SU-DHL-6 (cell line): ENCODE measurements at regions not wholly inside any gene's neighbourhood (a gene's known extent, or its start where the extent isn't known, plus 50 kb on each side); places are given as distances from the start of the nearest gene placed in this dataset.

Source experiments
- H2AFZ ChIP-seq: fragments of 200-600 bp; sonication (generic); 2 replicates; pipeline ENCODE4 v1.6.1; 2014; ENCODE audit warnings: low read depth, mild to moderate bottlenecking, moderate library complexity, mixed read lengths, antibody characterized with exemption, low read length; ENCODE audit not compliant: severe bottlenecking
- H3F3A ChIP-seq: fragments of 200-600 bp; shearing (Covaris generic); 2 replicates; pipeline ENCODE4 v1.6.0; 2016; ENCODE audit warnings: antibody characterized with exemption, mild to moderate bottlenecking; ENCODE audit not compliant: insufficient read depth
- H3K27ac ChIP-seq: fragments of 200-600 bp; sonication (generic); 2 replicates; pipeline ENCODE4 v1.5.1; 2016; ENCODE audit warnings: low read depth, mild to moderate bottlenecking, low read length, moderate library complexity, mixed read lengths
- H3K27me3 ChIP-seq: fragments of 200-600 bp; sonication (generic), shearing (Covaris generic); 2 replicates; pipeline ENCODE4 v1.6.0; 2014; ENCODE audit warnings: mild to moderate bottlenecking, low read length
- H3K36me3 ChIP-seq: fragments of 200-600 bp; sonication (generic); 2 replicates; pipeline ENCODE4 v1.6.1; 2014; ENCODE audit warnings: mild to moderate bottlenecking, low read length, mixed read lengths
- H3K4me2 ChIP-seq: fragments of 300-600, 200-600 bp; shearing (Covaris generic), sonication (generic); 2 replicates; pipeline ENCODE4 v1.6.0; 2014; ENCODE audit warnings: low read length, low read depth, mild to moderate bottlenecking; ENCODE audit not compliant: poor library complexity, severe bottlenecking
- H3K4me3 ChIP-seq: fragments of 200-600 bp; sonication (generic); 2 replicates; pipeline ENCODE4 v1.5.1; 2014; ENCODE audit warnings: antibody characterized with exemption, low read length, mild to moderate bottlenecking, mixed read lengths; ENCODE audit not compliant: insufficient read depth, poor library complexity, severe bottlenecking
- H3K79me2 ChIP-seq: fragments of 200-600 bp; sonication (generic); 2 replicates; pipeline ENCODE4 v1.6.1; 2014; ENCODE audit warnings: mild to moderate bottlenecking, low read length, moderate library complexity; ENCODE audit not compliant: insufficient read depth
- H3K9ac ChIP-seq: fragments of 200-600 bp; sonication (generic); 2 replicates; pipeline ENCODE4 v1.7.0; 2014; ENCODE audit warnings: mild to moderate bottlenecking, low read length
- H3K9me2 ChIP-seq: fragments of 200-600 bp; sonication (generic); replicated peaks from 2 replicates; pipeline ENCODE4 v1.6.1; 2014; ENCODE audit warnings: low read length; ENCODE audit not compliant: insufficient read depth
- H3K9me3 ChIP-seq: fragments of 200-600 bp; sonication (generic); 2 replicates; pipeline ENCODE4 v1.6.1; 2014; ENCODE audit warnings: low read length, mixed read lengths; ENCODE audit not compliant: insufficient read depth
- H4K20me1 ChIP-seq: fragments of 200-600 bp; sonication (generic); 2 replicates; pipeline ENCODE4 v1.6.1; 2014; ENCODE audit warnings: low read depth, mild to moderate bottlenecking, antibody characterized with exemption, low read length, moderate library complexity, mixed read lengths
- EZH2phosphoT487 ChIP-seq: fragments of 200-600 bp; sonication (generic), shearing (Covaris generic); conservative IDR thresholded peaks from 2 replicates; pipeline ENCODE4 v1.6.1; 2018; ENCODE audit warnings: mild to moderate bottlenecking, antibody characterized with exemption, low read length, moderate library complexity, mixed read lengths
- TF ChIP-seq, protein P1 (sequence below): fragments of 200-600 bp; sonication (generic); IDR thresholded peaks from one replicate; pipeline ENCODE4 v1.5.1; 2017; ENCODE audit warnings: antibody characterized with exemption, mild to moderate bottlenecking, low read length, moderate library complexity; ENCODE audit not compliant: insufficient read depth, poor library complexity, severe bottlenecking

DNA sequence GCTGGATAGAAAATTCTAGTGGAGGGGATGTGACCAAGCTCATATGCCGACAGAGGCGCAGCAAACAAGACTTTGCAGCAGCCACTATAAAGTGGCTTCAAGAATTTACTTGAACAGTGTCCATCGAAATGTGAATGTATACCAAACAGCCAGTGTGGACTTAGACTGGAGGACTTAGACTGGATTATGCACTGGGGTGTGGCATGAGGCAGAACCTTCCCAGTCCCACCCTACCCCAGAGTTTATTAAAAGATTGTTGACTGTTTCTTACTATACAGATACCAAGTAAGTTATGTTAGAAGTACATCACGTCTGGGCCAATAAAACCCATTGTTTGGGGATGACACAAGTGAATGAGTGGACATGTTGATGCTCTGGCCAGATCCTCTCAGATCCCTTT lies 561.3 kb upstream of the KLF4 start:
- no peaks in the 10 kb centered on the region for H3K9me3 ChIP-seq
- no peak overlapping the region for H3K4me2 ChIP-seq
- no peak overlapping the region for H3K27ac ChIP-seq
- no peaks in the 10 kb centered on the region for H3K9me2 ChIP-seq
- H3K79me2 ChIP-seq: no peaks in the 10 kb centered on the region
- no peaks in the 10 kb centered on the region for H4K20me1 ChIP-seq
- no peaks in the 10 kb centered on the region for H3F3A ChIP-seq
- no peak overlapping the region for H3K4me3 ChIP-seq
- TF ChIP-seq, protein P1, sequence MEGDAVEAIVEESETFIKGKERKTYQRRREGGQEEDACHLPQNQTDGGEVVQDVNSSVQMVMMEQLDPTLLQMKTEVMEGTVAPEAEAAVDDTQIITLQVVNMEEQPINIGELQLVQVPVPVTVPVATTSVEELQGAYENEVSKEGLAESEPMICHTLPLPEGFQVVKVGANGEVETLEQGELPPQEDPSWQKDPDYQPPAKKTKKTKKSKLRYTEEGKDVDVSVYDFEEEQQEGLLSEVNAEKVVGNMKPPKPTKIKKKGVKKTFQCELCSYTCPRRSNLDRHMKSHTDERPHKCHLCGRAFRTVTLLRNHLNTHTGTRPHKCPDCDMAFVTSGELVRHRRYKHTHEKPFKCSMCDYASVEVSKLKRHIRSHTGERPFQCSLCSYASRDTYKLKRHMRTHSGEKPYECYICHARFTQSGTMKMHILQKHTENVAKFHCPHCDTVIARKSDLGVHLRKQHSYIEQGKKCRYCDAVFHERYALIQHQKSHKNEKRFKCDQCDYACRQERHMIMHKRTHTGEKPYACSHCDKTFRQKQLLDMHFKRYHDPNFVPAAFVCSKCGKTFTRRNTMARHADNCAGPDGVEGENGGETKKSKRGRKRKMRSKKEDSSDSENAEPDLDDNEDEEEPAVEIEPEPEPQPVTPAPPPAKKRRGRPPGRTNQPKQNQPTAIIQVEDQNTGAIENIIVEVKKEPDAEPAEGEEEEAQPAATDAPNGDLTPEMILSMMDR: no peak
- TF ChIP-seq EZH2phosphoT487: no peak
- H3K9ac ChIP-seq: no peak overlapping the region
- no peaks in the 10 kb centered on the region for H3K27me3 ChIP-seq
- no peak overlapping the region for H2AFZ ChIP-seq
- H3K36me3 ChIP-seq: no peaks in the 10 kb centered on the region

DNA sequence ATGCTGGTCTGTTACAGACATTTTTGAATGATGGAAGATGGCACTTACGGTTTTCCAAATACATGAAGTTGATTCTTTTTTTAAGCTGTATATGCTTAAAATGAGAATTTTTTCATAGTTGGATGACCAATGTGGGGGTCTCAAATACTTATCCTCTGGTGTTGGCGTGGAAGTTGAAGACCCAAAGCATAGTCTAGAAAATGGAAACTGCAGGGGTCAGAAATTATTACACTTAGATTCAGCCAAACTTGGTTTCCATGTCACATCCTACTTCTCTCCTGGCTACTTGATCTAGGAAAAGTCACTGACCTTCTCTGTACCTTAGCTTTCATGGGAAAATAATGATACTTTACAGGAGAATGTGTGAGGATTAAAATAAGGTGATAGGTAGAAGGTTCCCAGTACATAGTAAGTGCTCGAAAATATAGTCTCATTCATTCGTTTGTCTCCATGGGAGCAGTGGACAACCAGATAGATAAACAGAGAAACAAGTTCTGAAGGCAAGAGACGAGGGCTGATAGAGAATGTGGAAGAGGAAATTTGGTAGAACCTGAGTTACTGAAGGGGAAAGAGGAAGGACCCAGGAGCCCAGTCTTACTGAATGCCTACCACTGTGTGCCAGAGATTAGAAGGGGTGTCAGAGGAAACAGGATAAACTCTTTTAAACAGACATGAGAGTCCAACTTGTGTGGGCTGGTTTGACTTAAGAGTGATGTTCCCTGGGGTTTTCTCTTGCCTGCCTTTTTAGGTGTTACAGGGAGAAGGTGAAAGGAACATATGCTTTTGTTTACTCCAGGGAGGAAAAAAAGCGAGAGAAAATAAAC lies 560.3 kb upstream of the KLF4 start:
- H2AFZ ChIP-seq: no peak overlapping the region
- no peak overlapping the region for H3K4me3 ChIP-seq
- no peaks in the 10 kb centered on the region for H3K79me2 ChIP-seq
- no peaks in the 10 kb centered on the region for H3K9me3 ChIP-seq
- no peaks in the 10 kb centered on the region for H3K9me2 ChIP-seq
- no peaks in the 10 kb centered on the region for H3K36me3 ChIP-seq
- no peak overlapping the region for H3K27ac ChIP-seq
- no peak overlapping the region for H3K4me2 ChIP-seq
- no peaks in the 10 kb centered on the region for H4K20me1 ChIP-seq
- H3K27me3 ChIP-seq: no peaks in the 10 kb centered on the region
- no peak for TF ChIP-seq EZH2phosphoT487
- TF ChIP-seq, protein P1: no peak
- no peaks in the 10 kb centered on the region for H3F3A ChIP-seq
- no peak overlapping the region for H3K9ac ChIP-seq

DNA sequence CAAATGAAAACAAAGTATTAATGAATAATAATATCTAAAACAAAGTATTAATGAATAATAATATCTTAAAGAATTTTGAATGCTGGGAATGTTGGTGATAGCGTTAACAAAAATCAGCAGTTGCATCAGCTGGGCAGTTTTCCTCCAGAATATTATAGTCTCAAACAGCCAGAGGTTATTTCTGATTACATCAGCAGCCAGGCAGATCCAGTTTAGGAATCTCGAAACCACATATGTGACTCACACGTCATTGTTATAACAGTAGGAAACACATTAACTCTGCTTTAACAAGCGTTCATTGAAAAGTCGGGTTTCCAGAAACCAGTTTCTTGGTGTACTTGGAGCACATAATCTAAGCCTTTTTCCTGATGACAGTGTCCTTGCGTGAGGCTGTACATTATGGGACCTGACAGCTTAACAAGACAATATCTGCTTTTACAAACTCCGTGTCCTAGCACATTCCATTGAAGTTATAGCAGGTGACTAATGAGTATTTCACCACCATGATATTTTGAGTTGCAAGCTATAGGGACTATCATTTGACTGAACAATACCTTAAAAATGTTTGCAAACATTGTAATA lies 559.5 kb upstream of the KLF4 start:
- H2AFZ ChIP-seq: no peak overlapping the region
- TF ChIP-seq, protein P1: no peak
- no peak for TF ChIP-seq EZH2phosphoT487
- H3K9ac ChIP-seq: no peak overlapping the region
- no peaks in the 10 kb centered on the region for H4K20me1 ChIP-seq
- H3K27ac ChIP-seq: no peak overlapping the region
- no peaks in the 10 kb centered on the region for H3K36me3 ChIP-seq
- no peaks in the 10 kb centered on the region for H3K9me2 ChIP-seq
- H3K4me2 ChIP-seq: no peak overlapping the region
- H3F3A ChIP-seq: no peaks in the 10 kb centered on the region
- no peaks in the 10 kb centered on the region for H3K9me3 ChIP-seq
- no peaks in the 10 kb centered on the region for H3K79me2 ChIP-seq
- no peak overlapping the region for H3K4me3 ChIP-seq
- no peaks in the 10 kb centered on the region for H3K27me3 ChIP-seq
